ENCODE measurements at regions not wholly inside any gene's neighbourhood (a gene's known extent, or its start where the extent isn't known, plus 50 kb on each side); places are given as distances from the start of the nearest gene placed in this dataset.
"Not testable (repeated sequence)": the region's sequence is repeated elsewhere in the genome, so short reads cannot be mapped to it uniquely, and the experiment has no call there.

- no peak for FAIRE-seq
These were observed 129.6 kb downstream of the KCNE4 start for GRCh38 chr2:223181561-223181960.

- no peak for FAIRE-seq
These were observed 130.4 kb downstream of the KCNE4 start for GRCh38 chr2:223182356-223182755.

GRCh38 chr2:223185638-223186037 is 133.6 kb downstream of the KCNE4 start:
- FAIRE-seq, result no peak

- no peak for FAIRE-seq
These were observed 135.3 kb downstream of the KCNE4 start for GRCh38 chr2:223187256-223187655.

- not testable (repeated sequence) for FAIRE-seq
These were observed 138.7 kb downstream of the KCNE4 start for GRCh38 chr2:223190561-223191206.

GRCh38 chr2:223196331-223196730 is 144.3 kb downstream of the KCNE4 start:
- no peak for FAIRE-seq

GRCh38 chr2:223197046-223197445 is 145.1 kb downstream of the KCNE4 start:
- FAIRE-seq, result no peak

GRCh38 chr2:223199531-223200515 is 147.8 kb downstream of the KCNE4 start:
- no peak for FAIRE-seq

- FAIRE-seq, result no peak
These were observed 152.3 kb downstream of the KCNE4 start for GRCh38 chr2:223203971-223204929.

- no peak for FAIRE-seq
These were observed 158.5 kb downstream of the KCNE4 start for GRCh38 chr2:223210489-223210888.

GRCh38 chr2:223214394-223215253 is 162.6 kb downstream of the KCNE4 start:
- no peak for FAIRE-seq

- no peak for FAIRE-seq
These were observed 163.2 kb downstream of the KCNE4 start for GRCh38 chr2:223215254-223215516.

- FAIRE-seq, result peak; percentile 48
These were observed 165.4 kb downstream of the KCNE4 start for GRCh38 chr2:223217373-223217772.

- no peak for FAIRE-seq
These were observed 166.7 kb downstream of the KCNE4 start for GRCh38 chr2:223218587-223219178.

GRCh38 chr2:223219872-223220657 is 168.1 kb downstream of the KCNE4 start:
- no peak for FAIRE-seq

GRCh38 chr2:223220658-223220925 is 168.6 kb downstream of the KCNE4 start:
- FAIRE-seq, result no peak

GRCh38 chr2:223221139-223221835 is 169.3 kb downstream of the KCNE4 start:
- no peak for FAIRE-seq

- no peak for FAIRE-seq
These were observed 170.4 kb downstream of the KCNE4 start for GRCh38 chr2:223222397-223222796.

- FAIRE-seq, result no peak
These were observed 171.2 kb downstream of the KCNE4 start for GRCh38 chr2:223223156-223223555.

- no peak for FAIRE-seq
These were observed 173.3 kb downstream of the KCNE4 start for GRCh38 chr2:223225266-223225665.

- FAIRE-seq, result no peak
These were observed 174.3 kb downstream of the KCNE4 start for GRCh38 chr2:223226264-223226663.
